Coronary artery (tissue), 2 donors: ENCODE measurements at regions not wholly inside any gene's neighbourhood (a gene's known extent, or its start where the extent isn't known, plus 50 kb on each side); places are given as distances from the start of the nearest gene placed in this dataset.

Source experiments
- DNase-seq: peaks from one replicate; pipeline ENCODE4 v3.0.0-alpha.2; 2017; ENCODE audit warnings: low spot score
- H3K27ac ChIP-seq, 2 donors: fragments of 200-600 bp; sonication (generic); one replicate each; pipeline ENCODE4 v1.5.1; 2016 to 2019
- H3K4me3 ChIP-seq: fragments of 200-600 bp; sonication (generic); 2 replicates; pipeline ENCODE4 v1.5.1; 2016; ENCODE audit warnings: mild to moderate bottlenecking, moderate library complexity
- TF ChIP-seq, protein P1 (sequence below): fragments of 200-600 bp; sonication (generic); IDR thresholded peaks from one replicate; pipeline ENCODE4 v1.5.1; 2019; ENCODE audit warnings: antibody characterized with exemption

DNA sequence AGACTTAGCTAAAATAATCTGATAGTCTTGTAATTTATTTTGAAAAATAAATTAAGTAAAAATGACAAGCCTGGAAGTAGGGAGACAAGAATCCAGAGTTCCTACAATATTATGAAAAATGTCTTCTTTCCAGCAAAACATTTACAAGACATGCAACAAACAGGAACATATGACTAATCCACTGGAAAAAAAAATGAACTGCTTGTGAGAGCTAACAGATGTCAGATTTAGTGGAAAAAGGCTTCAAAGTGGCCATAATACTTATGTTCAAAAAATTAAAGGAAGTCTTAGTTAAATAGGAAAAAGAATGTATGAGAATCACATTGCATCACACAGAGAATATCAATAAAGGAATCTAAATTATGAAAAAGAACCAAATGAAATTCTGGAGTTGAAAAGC lies 2082.0 kb upstream of the PCDH20 start:
- no peak for DNase-seq
- H3K27ac ChIP-seq: no peak overlapping the region
- TF ChIP-seq, protein P1, sequence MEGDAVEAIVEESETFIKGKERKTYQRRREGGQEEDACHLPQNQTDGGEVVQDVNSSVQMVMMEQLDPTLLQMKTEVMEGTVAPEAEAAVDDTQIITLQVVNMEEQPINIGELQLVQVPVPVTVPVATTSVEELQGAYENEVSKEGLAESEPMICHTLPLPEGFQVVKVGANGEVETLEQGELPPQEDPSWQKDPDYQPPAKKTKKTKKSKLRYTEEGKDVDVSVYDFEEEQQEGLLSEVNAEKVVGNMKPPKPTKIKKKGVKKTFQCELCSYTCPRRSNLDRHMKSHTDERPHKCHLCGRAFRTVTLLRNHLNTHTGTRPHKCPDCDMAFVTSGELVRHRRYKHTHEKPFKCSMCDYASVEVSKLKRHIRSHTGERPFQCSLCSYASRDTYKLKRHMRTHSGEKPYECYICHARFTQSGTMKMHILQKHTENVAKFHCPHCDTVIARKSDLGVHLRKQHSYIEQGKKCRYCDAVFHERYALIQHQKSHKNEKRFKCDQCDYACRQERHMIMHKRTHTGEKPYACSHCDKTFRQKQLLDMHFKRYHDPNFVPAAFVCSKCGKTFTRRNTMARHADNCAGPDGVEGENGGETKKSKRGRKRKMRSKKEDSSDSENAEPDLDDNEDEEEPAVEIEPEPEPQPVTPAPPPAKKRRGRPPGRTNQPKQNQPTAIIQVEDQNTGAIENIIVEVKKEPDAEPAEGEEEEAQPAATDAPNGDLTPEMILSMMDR: no peak
- no peak overlapping the region for H3K4me3 ChIP-seq

DNA sequence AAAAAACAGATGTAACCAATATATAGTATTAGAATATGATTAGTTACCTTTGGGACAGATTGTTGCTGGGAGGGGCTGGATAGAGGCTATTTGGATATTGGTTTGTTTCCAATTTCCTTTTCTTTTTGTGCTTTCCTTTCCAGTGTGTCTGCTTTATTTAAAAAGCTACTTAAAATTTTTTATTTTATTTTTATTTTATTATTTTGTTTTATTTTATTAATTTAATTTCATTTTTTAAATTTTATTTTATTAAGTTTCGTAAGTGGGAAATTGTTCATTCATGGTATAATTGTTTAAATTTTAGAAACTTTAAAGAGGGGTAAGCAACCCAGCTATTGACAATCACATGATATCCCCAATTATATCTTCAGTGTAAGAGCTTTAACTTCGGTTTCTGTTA lies 2077.0 kb upstream of the PCDH20 start:
- TF ChIP-seq, protein P1: no peak
- DNase-seq: no peak
- Histone ChIP-seq H3K4me3 (no peak overlapping the region), H3K27ac (no peak overlapping the region)

DNA sequence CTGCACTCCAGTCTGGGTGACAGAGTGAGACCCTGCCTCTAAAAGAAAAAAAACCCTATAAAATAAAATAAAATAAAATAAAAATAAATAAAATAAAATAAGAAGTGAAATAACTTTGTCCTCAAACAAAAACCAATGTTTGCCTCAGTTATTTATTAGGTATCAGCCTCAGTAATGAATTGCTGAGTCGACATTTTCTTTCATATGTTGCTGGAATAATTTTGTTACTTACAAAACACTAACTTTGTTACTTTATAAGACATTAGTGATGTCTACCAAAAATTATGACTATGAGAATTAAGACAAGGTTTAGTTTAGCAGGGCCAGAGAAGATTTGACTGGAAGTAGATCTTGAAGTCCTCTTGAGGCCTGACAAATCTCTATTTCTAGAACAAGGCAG lies 2074.5 kb upstream of the PCDH20 start:
- no peak overlapping the region for H3K27ac ChIP-seq
- H3K4me3 ChIP-seq: no peak overlapping the region
- TF ChIP-seq, protein P1: no peak
- DNase-seq: no peak

DNA sequence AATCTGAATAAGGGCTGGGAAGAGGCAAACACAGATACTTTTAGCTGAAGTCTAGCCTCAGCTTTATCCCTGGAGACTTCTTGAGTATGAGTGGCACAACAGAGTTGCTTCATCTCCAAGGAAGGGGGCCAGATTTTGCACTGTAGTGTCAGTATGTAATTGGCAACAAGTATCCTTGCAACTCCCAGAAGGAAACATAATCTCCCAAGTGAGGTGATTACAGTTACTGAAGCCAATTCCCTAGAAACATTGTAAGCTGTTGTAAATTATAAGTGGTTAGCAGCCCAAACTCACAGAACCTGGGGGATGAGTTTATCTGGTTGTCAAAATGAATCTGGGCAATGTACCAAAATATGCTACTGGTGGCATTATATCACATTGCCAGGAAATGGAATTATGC lies 2065.7 kb upstream of the PCDH20 start:
- TF ChIP-seq, protein P1: no peak
- DNase-seq: no peak
- Histone ChIP-seq H3K27ac (no peak overlapping the region), H3K4me3 (no peak overlapping the region)

DNA sequence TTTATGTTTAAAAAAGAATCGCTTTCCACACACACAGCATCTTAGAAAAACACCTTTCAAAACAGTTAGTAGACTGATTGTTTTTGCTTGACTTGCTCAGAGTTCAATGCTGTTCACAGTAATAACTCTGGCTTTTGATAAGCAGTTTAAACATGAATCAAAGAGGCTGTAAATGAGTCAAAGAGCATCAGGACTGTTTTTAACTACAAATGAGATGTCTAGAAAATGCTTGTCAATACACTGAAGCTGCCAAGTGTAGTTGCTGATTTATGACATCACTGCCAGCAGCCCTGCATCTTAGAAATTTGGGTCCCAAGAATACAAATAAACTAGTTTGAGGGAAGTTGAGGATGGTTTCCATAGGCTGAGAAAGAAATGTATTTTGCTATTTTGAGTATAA lies 2057.1 kb upstream of the PCDH20 start:
- DNase-seq: no peak

DNA sequence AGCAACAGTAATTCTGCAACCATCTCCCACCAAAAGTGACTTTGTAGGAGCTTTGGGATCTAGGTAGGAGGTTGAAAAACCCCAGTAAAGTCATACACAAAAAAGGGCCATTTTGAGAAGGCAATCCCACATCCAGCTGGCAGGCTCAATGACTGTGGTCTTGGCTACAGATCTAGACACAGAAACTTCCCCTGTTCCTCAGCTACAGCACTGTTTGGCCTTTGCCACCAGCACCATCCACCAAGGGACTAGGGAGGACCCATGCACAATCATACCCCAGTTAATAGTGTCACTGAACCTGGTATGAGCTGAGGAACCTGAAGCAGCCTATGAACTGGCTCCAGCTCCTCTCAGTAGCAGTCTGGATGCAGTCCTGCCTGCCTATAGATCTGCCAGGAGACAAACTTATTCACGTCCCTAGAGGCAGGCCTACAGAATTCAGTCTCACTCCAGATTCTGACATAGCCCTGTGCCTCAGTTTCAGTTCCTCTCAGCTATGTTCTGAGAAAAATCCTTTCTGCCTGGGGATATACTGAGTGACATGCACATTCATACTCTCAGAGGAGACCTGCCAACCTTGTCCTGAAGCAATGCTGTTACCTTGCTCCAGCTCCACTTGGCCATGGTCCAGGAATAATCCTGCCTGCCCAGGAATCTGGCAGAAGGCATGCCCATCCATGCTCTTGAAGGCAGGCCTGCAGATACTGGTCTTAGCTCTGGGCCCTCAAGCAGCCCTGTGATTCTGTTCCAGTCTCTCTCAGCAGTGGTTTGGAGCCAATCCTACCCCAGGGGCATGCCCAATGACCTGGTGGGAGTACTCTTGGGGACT lies 2048.3 kb upstream of the PCDH20 start:
- Histone ChIP-seq H3K4me3 (no peak overlapping the region), H3K27ac (no peak overlapping the region)
- no peak for DNase-seq
- TF ChIP-seq, protein P1: no peak

More for the DNA sequence above, 2057.1 kb upstream of the PCDH20 start:
- TF ChIP-seq, protein P1: no peak
- Histone ChIP-seq H3K4me3 (no peak overlapping the region), H3K27ac (no peak overlapping the region)

DNA sequence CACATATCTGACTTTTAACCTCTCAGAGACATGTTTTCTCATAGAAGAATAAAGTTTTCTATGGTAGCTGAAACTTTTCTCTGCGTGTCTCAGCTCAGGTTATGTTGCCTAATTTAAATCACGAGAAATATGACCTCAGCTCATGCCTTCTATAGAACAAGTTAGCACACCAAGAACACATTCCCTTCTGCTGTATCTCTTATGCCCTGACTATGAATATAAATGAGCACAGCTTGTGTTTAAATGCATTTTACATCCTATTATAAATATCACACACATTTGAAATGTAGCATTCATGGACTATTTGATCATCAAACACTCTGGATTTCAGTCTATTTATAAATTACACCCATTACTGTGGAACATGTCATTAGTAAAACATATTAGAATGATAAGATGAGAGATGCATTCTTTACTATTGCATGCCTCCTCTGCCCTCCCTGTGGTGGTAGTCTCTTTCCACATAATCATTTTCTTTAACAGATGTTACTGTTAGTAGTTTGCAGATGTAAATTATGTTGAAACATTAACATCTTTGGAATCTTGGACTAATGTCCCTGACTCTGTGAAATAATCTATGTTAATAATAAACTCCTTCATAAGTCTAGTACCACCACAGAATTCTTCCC lies 2044.9 kb upstream of the PCDH20 start:
- TF ChIP-seq, protein P1: no peak
- Histone ChIP-seq H3K4me3 (no peak overlapping the region), H3K27ac (no peak overlapping the region)
- DNase-seq: no peak
